ENCODE measurements at regions not wholly inside any gene's neighbourhood (a gene's known extent, or its start where the extent isn't known, plus 50 kb on each side); places are given as distances from the start of the nearest gene placed in this dataset.

DNA sequence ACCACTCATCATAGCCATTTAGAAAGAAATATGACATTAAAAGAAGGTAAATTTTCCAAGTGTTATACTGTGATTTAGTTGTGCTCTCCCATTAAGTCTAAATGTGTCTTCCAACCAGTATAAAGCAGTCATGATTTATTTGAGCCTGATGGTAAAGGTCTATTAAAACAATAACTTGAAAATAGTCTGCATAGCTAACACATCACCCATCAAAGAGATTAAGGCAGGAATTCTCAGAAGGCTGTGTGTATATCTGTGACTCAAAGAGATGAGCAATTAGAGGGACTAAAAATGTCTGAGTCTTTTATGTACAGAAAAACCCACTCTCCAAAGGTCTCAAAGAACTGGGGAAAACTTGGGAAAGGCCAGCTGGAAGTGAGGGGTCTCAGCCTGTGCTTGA lies 70.3 kb upstream of the IQCM start:
- H3K27ac Mint-ChIP-seq, result no peak overlapping the region
- H3K9me3 Mint-ChIP-seq, result no peaks in the 10 kb centered on the region
- ATAC-seq (no peak), DNase-seq (no peak)
- TF ChIP-seq, protein P1, sequence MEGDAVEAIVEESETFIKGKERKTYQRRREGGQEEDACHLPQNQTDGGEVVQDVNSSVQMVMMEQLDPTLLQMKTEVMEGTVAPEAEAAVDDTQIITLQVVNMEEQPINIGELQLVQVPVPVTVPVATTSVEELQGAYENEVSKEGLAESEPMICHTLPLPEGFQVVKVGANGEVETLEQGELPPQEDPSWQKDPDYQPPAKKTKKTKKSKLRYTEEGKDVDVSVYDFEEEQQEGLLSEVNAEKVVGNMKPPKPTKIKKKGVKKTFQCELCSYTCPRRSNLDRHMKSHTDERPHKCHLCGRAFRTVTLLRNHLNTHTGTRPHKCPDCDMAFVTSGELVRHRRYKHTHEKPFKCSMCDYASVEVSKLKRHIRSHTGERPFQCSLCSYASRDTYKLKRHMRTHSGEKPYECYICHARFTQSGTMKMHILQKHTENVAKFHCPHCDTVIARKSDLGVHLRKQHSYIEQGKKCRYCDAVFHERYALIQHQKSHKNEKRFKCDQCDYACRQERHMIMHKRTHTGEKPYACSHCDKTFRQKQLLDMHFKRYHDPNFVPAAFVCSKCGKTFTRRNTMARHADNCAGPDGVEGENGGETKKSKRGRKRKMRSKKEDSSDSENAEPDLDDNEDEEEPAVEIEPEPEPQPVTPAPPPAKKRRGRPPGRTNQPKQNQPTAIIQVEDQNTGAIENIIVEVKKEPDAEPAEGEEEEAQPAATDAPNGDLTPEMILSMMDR (IDR thresholded peaks at IDR 0.05), result no peak
- no peaks in the 10 kb centered on the region for H3K4me1 Mint-ChIP-seq (ENCODE audit: low read depth)
- no peaks in the 10 kb centered on the region for H3K27me3 Mint-ChIP-seq
- ChIA-PET POLR2A (no interaction called here), CTCF (no interaction called here)
- no peaks in the 10 kb centered on the region for H3K36me3 Mint-ChIP-seq (ENCODE audit: low read depth)
- intact Hi-C loops (cut with micrococcal nuclease), result no loop called here
- no peak overlapping the region for H3K4me3 Mint-ChIP-seq

DNA sequence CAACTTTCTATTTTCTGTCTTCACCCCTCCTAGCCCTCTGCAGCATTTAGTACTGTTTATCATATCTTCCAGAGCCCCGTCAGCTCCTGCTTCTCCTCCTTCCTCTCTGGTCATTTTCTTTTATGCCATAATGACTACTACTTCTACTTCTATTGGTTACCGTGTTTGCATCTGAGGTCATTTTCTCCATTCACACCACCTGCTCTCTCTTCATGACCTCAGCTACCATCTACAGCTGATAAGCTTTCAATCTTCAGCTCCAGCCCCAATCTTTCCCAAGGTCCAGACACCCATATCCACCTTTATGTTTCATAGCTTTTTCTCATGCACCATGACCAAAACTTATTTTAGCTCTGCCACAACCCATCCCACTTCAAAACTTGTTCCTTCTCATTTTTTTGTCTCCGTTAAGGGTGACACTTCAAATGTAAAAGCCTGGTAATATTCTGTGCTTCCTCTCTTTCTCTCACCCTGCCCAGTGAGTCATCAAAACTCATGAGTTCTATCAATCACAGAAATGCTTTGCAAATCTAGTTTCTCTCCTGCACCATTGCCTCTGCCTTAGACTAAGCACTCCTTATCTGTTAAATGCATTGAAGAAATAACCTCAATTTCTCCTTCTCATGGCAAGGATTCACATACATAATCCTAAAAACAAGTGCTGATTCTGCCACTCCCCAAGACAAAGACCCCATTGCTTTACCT lies 71.3 kb upstream of the IQCM start:
- no peaks in the 10 kb centered on the region for H3K27me3 Mint-ChIP-seq
- H3K4me1 Mint-ChIP-seq (ENCODE audit: low read depth), result no peaks in the 10 kb centered on the region
- DNase-seq (no peak), ATAC-seq (no peak)
- TF ChIP-seq, protein P1 (IDR thresholded peaks at IDR 0.05), result no peak
- ChIA-PET POLR2A (interaction anchor here (0.8 kb wide), 1 partner anchor 87 kb away, joined by 3 read pairs; no protein-coding TSS in a partner anchor), CTCF (no interaction called here)
- intact Hi-C loops (cut with micrococcal nuclease), result no loop called here
- no peaks in the 10 kb centered on the region for H3K36me3 Mint-ChIP-seq (ENCODE audit: low read depth)
- no peak overlapping the region for H3K27ac Mint-ChIP-seq
- no peak overlapping the region for H3K4me3 Mint-ChIP-seq
- H3K9me3 Mint-ChIP-seq, result no peaks in the 10 kb centered on the region

DNA sequence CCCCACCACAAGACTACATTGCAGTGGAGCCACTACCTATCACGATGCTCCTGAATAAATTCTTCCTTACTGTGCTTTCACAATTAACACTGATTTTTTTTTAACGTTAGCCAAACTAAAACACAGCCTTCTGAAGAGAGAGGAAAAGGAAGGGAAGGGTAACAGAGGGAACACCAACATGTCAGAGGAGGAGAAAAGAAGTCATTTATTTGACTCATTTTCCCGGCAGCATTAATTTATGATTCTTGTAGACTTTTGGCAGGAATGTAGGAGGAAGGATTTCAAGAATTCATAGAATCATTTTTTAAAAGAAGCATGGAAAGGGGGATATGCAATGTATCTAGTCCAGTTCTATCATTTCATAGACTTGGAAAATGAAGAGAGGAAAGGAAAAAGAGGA lies 74.3 kb upstream of the IQCM start:
- H3K27ac Mint-ChIP-seq, result no peak overlapping the region
- no peaks in the 10 kb centered on the region for H3K27me3 Mint-ChIP-seq
- no peak overlapping the region for H3K4me3 Mint-ChIP-seq
- intact Hi-C loops (cut with micrococcal nuclease), result loop anchor here (10.0 kb wide), 1 partner anchor 515 kb away; no protein-coding TSS in a partner anchor
- H3K36me3 Mint-ChIP-seq (ENCODE audit: low read depth), result no peaks in the 10 kb centered on the region
- POLR2A ChIA-PET, result interaction anchor here (0.6 to 0.9 kb wide), 2 partner anchors 11 to 32 kb away, joined by 3 to 5 read pairs; no protein-coding TSS in a partner anchor
- ATAC-seq, result no peak
- CTCF ChIA-PET, result no interaction called here
- DNase-seq, result no peak
- H3K4me1 Mint-ChIP-seq (ENCODE audit: low read depth), result no peaks in the 10 kb centered on the region
- H3K9me3 Mint-ChIP-seq, result no peaks in the 10 kb centered on the region
- TF ChIP-seq, protein P1 (IDR thresholded peaks at IDR 0.05), result no peak

DNA sequence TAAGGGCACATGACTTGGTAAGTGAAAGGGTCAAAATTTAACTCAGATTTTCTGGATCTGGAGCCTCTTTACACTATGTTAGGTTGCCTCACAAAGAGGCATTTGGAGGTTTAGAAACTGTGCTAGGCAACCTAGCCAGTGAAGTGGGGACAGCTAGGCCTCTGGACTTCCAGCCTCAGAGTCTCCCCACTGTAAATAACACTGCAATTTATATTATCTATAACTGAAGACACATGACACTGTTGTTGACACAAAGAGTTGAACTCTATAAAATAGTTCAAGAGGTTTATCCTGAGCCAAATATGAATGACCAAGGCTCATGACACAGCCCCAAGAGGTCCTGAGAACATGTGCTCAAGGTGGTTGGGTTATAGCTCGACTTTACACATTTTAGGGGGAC lies 74.9 kb upstream of the IQCM start:
- no peaks in the 10 kb centered on the region for H3K36me3 Mint-ChIP-seq (ENCODE audit: low read depth)
- intact Hi-C loops (cut with micrococcal nuclease), result loop anchor here (10.0 kb wide), 1 partner anchor 516 kb away; no protein-coding TSS in a partner anchor
- no peak for ATAC-seq
- no peak overlapping the region for H3K27ac Mint-ChIP-seq
- no peaks in the 10 kb centered on the region for H3K27me3 Mint-ChIP-seq
- no peak overlapping the region for H3K4me3 Mint-ChIP-seq
- DNase-seq, result no peak
- CTCF ChIA-PET, result no interaction called here
- no peaks in the 10 kb centered on the region for H3K4me1 Mint-ChIP-seq (ENCODE audit: low read depth)
- POLR2A ChIA-PET, result no interaction called here
- no peaks in the 10 kb centered on the region for H3K9me3 Mint-ChIP-seq
- TF ChIP-seq, protein P1 (IDR thresholded peaks at IDR 0.05), result no peak

DNA sequence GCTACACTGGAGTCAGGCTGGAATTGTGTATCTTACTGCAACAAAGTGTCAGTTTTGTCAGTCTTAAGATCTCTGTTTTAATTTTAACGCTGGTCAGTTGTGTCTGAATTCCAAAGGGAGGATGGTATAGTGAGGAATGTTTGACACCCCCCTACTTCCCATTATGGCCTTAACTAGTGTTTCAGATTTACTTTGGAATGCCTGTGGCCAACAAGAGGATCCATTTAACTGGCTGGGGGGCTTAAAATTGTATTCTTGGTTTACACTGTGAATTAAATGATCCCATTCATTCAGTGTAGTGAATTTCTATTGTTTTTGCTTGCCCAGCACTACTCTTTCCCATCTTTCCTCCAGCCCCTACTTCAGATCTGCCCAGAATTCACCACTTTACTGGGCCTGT lies 75.8 kb upstream of the IQCM start:
- Mint-ChIP-seq H3K4me1 (ENCODE audit: low read depth) (no peaks in the 10 kb centered on the region), H3K27ac (no peak overlapping the region), H3K27me3 (no peaks in the 10 kb centered on the region), H3K9me3 (no peaks in the 10 kb centered on the region), H3K4me3 (no peak overlapping the region), H3K36me3 (ENCODE audit: low read depth) (no peaks in the 10 kb centered on the region)
- CTCF ChIA-PET, result no interaction called here
- intact Hi-C loops (cut with micrococcal nuclease), result loop anchor here (10.0 kb wide), 1 partner anchor 517 kb away; no protein-coding TSS in a partner anchor
- TF ChIP-seq, protein P1 (IDR thresholded peaks at IDR 0.05), result no peak
- POLR2A ChIA-PET, result no interaction called here
- DNase-seq, result no peak
- ATAC-seq, result no peak

Data from activated CD8-positive, alpha-beta T cell treated with anti-CD3 and anti-CD28 coated beads for 36 hours (primary cell).